HEK293 (cell line): ENCODE measurements at regions not wholly inside any gene's neighbourhood (a gene's known extent, or its start where the extent isn't known, plus 50 kb on each side); places are given as distances from the start of the nearest gene placed in this dataset.

Experiments
- CTCF ChIA-PET: fragments of 350-600 bp; formaldehyde crosslinking; extraction: SDS; loops from one replicate; lab custom pipeline; 2021; ENCODE audit warnings: antibody characterized with exemption; lab: Yijun Ruan, JAX
- POLR2A ChIA-PET: fragments of 300-600 bp; formaldehyde crosslinking; extraction: SDS; loops from one replicate; lab custom pipeline; 2020; ENCODE audit warnings: antibody characterized with exemption, inconsistent platforms; lab: Yijun Ruan, JAX
- H3K27ac ChIP-seq: fragments of 200-500 bp; sonication (Bioruptor generic); 2 replicates; pipeline ENCODE4 v1.5.1; 2014; ENCODE audit warnings: low read depth, low read length, control low read depth, inconsistent platforms; ENCODE audit errors: extremely low read depth
- H3K36me3 ChIP-seq, 2 experiments: fragments of 200-500 bp in 1 of 2; sonication (Bioruptor generic) in 1 of 2; 1 replicate in 1 of 2; 2 replicates in 1 of 2; pipeline ENCODE4 v1.5.1; 2014 to 2017; ENCODE audit warnings: inconsistent platforms in 2 of 2, low read length in 2 of 2; ENCODE audit not compliant: control insufficient read depth in 2 of 2, insufficient read depth in 1 of 2
- H3K4me1 ChIP-seq: fragments of 200-500 bp; sonication (Bioruptor generic); 2 replicates; pipeline ENCODE4 v1.5.1; 2014; ENCODE audit warnings: mild to moderate bottlenecking, low read length, inconsistent platforms; ENCODE audit not compliant: control insufficient read depth, insufficient read depth
- H3K4me3 ChIP-seq: 2 replicates; pipeline ENCODE4 v1.5.1; 2011; ENCODE audit warnings: low read depth, mild to moderate bottlenecking, control low read depth, low read length, moderate library complexity
- H3K9me3 ChIP-seq: fragments of 200-500 bp; sonication (Bioruptor generic); 2 replicates; pipeline ENCODE4 v1.5.1; 2014; ENCODE audit warnings: low read depth, low read length, inconsistent platforms; ENCODE audit not compliant: control insufficient read depth, insufficient read depth
- GLIS1 ChIP-seq: fragments of 450-650 bp; formaldehyde crosslinking; IDR thresholded peaks from 2 replicates; pipeline ENCODE4 v1.5.1; 2016; ENCODE audit warnings: missing biosample characterization, missing genetic modification characterization
- KLF7 ChIP-seq: fragments of 450-650 bp; formaldehyde crosslinking; IDR thresholded peaks from 2 replicates; pipeline ENCODE4 v1.5.1; 2016; ENCODE audit warnings: missing biosample characterization, missing genetic modification characterization, borderline replicate concordance
- MZF1 ChIP-seq: fragments of 450-650 bp; formaldehyde crosslinking; IDR thresholded peaks from 2 replicates; pipeline ENCODE4 v1.5.1; 2017; ENCODE audit warnings: missing biosample characterization, missing genetic modification characterization, borderline replicate concordance
- ZBTB21 ChIP-seq: fragments of 450-650 bp; formaldehyde crosslinking; IDR thresholded peaks from 2 replicates; pipeline ENCODE4 v1.5.1; 2017; ENCODE audit warnings: missing biosample characterization, missing genetic modification characterization
- ZBTB8A ChIP-seq: fragments of 450-650 bp; formaldehyde crosslinking; IDR thresholded peaks from 2 replicates; pipeline ENCODE4 v1.5.1; 2016; ENCODE audit warnings: missing biosample characterization, missing genetic modification characterization
- ZNF133 ChIP-seq: fragments of 450-650 bp; formaldehyde crosslinking; IDR thresholded peaks from 2 replicates; pipeline ENCODE4 v1.5.1; 2016; ENCODE audit warnings: missing biosample characterization, missing genetic modification characterization
- ZNF155 ChIP-seq: fragments of 450-650 bp; formaldehyde crosslinking; IDR thresholded peaks from 2 replicates; pipeline ENCODE4 v1.5.1; 2016; ENCODE audit warnings: missing biosample characterization, missing genetic modification characterization
- ZNF311 ChIP-seq: fragments of 450-650 bp; formaldehyde crosslinking; IDR thresholded peaks from 2 replicates; pipeline ENCODE4 v1.5.1; 2017; ENCODE audit warnings: missing biosample characterization, missing genetic modification characterization, borderline replicate concordance
- ZNF433 ChIP-seq: fragments of 450-650 bp; formaldehyde crosslinking; IDR thresholded peaks from 2 replicates; pipeline ENCODE4 v1.5.1; 2016; ENCODE audit warnings: missing biosample characterization, missing genetic modification characterization, low read depth
- ZNF473 ChIP-seq: fragments of 450-650 bp; formaldehyde crosslinking; IDR thresholded peaks from 2 replicates; pipeline ENCODE4 v1.5.1; 2017; ENCODE audit warnings: missing biosample characterization, missing genetic modification characterization
- ZNF701 ChIP-seq: fragments of 450-650 bp; formaldehyde crosslinking; IDR thresholded peaks from 2 replicates; pipeline ENCODE4 v1.5.1; 2016; ENCODE audit warnings: missing biosample characterization, missing genetic modification characterization
- ZNF777 ChIP-seq: fragments of 450-650 bp; formaldehyde crosslinking; IDR thresholded peaks from 2 replicates; pipeline ENCODE4 v1.5.1; 2017; ENCODE audit warnings: missing biosample characterization, missing genetic modification characterization, borderline replicate concordance
- TF ChIP-seq, protein P1 (sequence below): fragments of 450-650 bp; formaldehyde crosslinking; IDR thresholded peaks from 2 replicates; pipeline ENCODE4 v1.5.1; 2016; ENCODE audit warnings: missing biosample characterization, missing genetic modification characterization
- TF ChIP-seq, protein P2 (sequence below): fragments of 450-650 bp; formaldehyde crosslinking; IDR thresholded peaks from 2 replicates; pipeline ENCODE4 v1.5.1; 2016; ENCODE audit warnings: missing biosample characterization, missing genetic modification characterization, borderline replicate concordance
- TF ChIP-seq, protein P3 (sequence below): fragments of 450-650 bp; formaldehyde crosslinking; IDR thresholded peaks from 2 replicates; pipeline ENCODE4 v1.5.1; 2017; ENCODE audit warnings: missing biosample characterization, mild to moderate bottlenecking, missing genetic modification characterization, moderate library complexity

DNA sequence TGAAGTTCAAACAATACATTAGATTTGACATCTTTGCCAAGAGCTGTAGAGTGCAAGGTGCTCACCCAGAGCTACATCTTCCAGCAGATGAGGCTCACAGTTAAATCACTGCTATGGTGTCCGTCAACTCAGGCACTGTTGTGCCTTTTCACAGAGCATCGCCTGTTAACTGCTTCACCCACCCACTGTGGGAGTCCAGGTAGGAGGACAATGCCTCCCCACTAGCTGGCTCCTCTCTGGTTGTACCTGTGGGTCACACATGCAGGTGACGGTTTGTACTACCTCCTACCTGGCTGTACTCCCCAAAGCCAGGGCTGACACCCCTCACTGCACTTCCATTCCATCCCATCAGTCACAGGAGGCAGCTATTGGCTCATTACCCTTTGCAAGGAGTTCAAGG is 84.6 kb upstream of the TOP3B start:
- TF ChIP-seq GLIS1 (tag by site-specific recombination): no peak
- no peak for TF ChIP-seq ZNF473
- no peak for TF ChIP-seq MZF1 (tag by site-specific recombination)
- TF ChIP-seq ZNF777 (tag by site-specific recombination): no peak
- TF ChIP-seq, protein P1, sequence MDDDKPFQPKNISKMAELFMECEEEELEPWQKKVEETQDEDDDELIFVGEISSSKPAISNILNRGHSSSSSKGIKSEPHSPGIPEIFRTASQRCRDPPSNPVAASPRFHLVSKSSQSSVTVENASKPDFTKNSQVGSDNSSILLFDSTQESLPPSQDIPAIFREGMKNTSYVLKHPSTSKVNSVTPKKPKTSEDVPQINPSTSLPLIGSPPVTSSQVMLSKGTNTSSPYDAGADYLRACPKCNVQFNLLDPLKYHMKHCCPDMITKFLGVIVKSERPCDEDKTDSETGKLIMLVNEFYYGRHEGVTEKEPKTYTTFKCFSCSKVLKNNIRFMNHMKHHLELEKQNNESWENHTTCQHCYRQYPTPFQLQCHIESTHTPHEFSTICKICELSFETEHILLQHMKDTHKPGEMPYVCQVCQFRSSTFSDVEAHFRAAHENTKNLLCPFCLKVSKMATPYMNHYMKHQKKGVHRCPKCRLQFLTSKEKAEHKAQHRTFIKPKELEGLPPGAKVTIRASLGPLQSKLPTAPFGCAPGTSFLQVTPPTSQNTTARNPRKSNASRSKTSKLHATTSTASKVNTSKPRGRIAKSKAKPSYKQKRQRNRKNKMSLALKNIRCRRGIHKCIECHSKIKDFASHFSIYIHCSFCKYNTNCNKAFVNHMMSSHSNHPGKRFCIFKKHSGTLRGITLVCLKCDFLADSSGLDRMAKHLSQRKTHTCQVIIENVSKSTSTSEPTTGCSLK: no peak
- TF ChIP-seq ZNF133: no peak
- TF ChIP-seq ZBTB8A (tag by site-specific recombination): no peak
- TF ChIP-seq, protein P2, sequence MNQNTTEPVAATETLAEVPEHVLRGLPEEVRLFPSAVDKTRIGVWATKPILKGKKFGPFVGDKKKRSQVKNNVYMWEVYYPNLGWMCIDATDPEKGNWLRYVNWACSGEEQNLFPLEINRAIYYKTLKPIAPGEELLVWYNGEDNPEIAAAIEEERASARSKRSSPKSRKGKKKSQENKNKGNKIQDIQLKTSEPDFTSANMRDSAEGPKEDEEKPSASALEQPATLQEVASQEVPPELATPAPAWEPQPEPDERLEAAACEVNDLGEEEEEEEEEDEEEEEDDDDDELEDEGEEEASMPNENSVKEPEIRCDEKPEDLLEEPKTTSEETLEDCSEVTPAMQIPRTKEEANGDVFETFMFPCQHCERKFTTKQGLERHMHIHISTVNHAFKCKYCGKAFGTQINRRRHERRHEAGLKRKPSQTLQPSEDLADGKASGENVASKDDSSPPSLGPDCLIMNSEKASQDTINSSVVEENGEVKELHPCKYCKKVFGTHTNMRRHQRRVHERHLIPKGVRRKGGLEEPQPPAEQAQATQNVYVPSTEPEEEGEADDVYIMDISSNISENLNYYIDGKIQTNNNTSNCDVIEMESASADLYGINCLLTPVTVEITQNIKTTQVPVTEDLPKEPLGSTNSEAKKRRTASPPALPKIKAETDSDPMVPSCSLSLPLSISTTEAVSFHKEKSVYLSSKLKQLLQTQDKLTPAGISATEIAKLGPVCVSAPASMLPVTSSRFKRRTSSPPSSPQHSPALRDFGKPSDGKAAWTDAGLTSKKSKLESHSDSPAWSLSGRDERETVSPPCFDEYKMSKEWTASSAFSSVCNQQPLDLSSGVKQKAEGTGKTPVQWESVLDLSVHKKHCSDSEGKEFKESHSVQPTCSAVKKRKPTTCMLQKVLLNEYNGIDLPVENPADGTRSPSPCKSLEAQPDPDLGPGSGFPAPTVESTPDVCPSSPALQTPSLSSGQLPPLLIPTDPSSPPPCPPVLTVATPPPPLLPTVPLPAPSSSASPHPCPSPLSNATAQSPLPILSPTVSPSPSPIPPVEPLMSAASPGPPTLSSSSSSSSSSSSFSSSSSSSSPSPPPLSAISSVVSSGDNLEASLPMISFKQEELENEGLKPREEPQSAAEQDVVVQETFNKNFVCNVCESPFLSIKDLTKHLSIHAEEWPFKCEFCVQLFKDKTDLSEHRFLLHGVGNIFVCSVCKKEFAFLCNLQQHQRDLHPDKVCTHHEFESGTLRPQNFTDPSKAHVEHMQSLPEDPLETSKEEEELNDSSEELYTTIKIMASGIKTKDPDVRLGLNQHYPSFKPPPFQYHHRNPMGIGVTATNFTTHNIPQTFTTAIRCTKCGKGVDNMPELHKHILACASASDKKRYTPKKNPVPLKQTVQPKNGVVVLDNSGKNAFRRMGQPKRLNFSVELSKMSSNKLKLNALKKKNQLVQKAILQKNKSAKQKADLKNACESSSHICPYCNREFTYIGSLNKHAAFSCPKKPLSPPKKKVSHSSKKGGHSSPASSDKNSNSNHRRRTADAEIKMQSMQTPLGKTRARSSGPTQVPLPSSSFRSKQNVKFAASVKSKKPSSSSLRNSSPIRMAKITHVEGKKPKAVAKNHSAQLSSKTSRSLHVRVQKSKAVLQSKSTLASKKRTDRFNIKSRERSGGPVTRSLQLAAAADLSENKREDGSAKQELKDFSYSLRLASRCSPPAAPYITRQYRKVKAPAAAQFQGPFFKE (tag by site-specific recombination): no peak
- TF ChIP-seq KLF7 (tag by site-specific recombination): no peak
- TF ChIP-seq, protein P3, sequence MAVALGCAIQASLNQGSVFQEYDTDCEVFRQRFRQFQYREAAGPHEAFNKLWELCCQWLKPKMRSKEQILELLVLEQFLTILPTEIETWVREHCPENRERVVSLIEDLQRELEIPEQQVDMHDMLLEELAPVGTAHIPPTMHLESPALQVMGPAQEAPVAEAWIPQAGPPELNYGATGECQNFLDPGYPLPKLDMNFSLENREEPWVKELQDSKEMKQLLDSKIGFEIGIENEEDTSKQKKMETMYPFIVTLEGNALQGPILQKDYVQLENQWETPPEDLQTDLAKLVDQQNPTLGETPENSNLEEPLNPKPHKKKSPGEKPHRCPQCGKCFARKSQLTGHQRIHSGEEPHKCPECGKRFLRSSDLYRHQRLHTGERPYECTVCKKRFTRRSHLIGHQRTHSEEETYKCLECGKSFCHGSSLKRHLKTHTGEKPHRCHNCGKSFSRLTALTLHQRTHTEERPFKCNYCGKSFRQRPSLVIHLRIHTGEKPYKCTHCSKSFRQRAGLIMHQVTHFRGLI (tag by site-specific recombination): no peak
- TF ChIP-seq, all 188 proteins: peak for 0
- no peaks in the 10 kb centered on the region for H3K4me1 ChIP-seq
- H3K4me3 ChIP-seq: no peak overlapping the region
- H3K27ac ChIP-seq: no peak overlapping the region
- POLR2A ChIA-PET: no interaction called here
- no peaks in the 10 kb centered on the region for H3K9me3 ChIP-seq
- no peaks in the 10 kb centered on the region for H3K36me3 ChIP-seq
- CTCF ChIA-PET: interaction anchor here (0.5 to 4.6 kb wide), 4 partner anchors 7 to 135 kb away, joined by 3 to 26 read pairs (median 3); no protein-coding TSS in a partner anchor

DNA sequence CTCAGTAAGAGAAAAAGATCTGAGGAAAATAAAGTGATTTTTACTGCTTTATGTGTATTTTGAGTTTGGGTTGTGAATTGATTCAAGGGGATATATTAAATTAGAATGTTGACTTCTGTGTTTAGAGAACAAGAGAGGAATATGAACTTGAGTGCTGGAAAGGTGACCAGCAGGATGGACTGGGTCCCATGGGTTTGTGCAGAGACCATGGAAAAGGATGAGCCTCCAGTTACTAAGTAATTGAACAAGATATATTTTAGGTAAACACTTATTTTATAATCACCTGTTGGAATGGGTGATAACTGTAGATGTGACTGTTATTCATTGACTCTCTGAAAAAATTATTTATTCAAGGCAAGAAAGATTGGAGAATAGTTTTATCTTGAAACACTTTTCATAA is 82.0 kb upstream of the TOP3B start:
- ChIA-PET CTCF (interaction anchor here (0.5 kb wide), 1 partner anchor 1538 kb away, joined by 3 read pairs; no protein-coding TSS in a partner anchor), POLR2A (interaction anchor here (0.7 kb wide), 1 partner anchor 422 kb away, joined by 3 read pairs; the partner anchor contains the start of gene SDF2L1)
- TF ChIP-seq ZNF433 (tag by site-specific recombination) (no peak), ZBTB21 (no peak), ZNF311 (no peak), ZNF155 (tag by site-specific recombination) (no peak), KLF7 (tag by site-specific recombination) (no peak), ZNF701 (no peak)

More for the DNA sequence above, 82.0 kb upstream of the TOP3B start:
- no peak overlapping the region for H3K27ac ChIP-seq
- H3K4me1 ChIP-seq: no peaks in the 10 kb centered on the region
- no peaks in the 10 kb centered on the region for H3K36me3 ChIP-seq
- H3K9me3 ChIP-seq: no peaks in the 10 kb centered on the region
- H3K4me3 ChIP-seq: no peak overlapping the region
